Retinal pigment epithelial cell (primary cell): ENCODE measurements at regions not wholly inside any gene's neighbourhood (a gene's known extent, or its start where the extent isn't known, plus 50 kb on each side); places are given as distances from the start of the nearest gene placed in this dataset.

Experiments
- DNase-seq: peaks from one replicate; pipeline ENCODE4 v3.0.0-alpha.2; 2010; ENCODE audit warnings: low read depth
- H3K4me3 ChIP-seq: 2 replicates; pipeline ENCODE4 v1.5.1; 2011; ENCODE audit warnings: mild to moderate bottlenecking, low read length, control low read depth, moderate library complexity
- CTCF ChIP-seq: conservative IDR thresholded peaks from 2 replicates; pipeline ENCODE4 v1.5.1; 2011; ENCODE audit warnings: low read depth, low read length, control low read depth, inconsistent platforms

- TF ChIP-seq CTCF, result no peak
These were observed 50.4 kb upstream of the RNF32 start for GRCh38 chr7:156590212-156590611.

GRCh38 chr7:156589808-156590207 lies 50.8 kb upstream of the RNF32 start:
- H3K4me3 ChIP-seq, result no peak overlapping the region
- DNase-seq, result no peak
- no peak for TF ChIP-seq CTCF

More at GRCh38 chr7:156590212-156590611, 50.4 kb upstream of the RNF32 start:
- no peak for DNase-seq
- H3K4me3 ChIP-seq, result no peak overlapping the region

GRCh38 chr7:156585926-156586325 lies 54.6 kb upstream of the RNF32 start:
- no peak for DNase-seq
- H3K4me3 ChIP-seq, result no peak overlapping the region
- TF ChIP-seq CTCF, result no peak

GRCh38 chr7:156585025-156585648 lies 55.4 kb upstream of the RNF32 start:
- TF ChIP-seq CTCF, result no peak
- DNase-seq, result no peak
- no peak overlapping the region for H3K4me3 ChIP-seq

- no peak for TF ChIP-seq CTCF
- H3K4me3 ChIP-seq, result no peak overlapping the region
- no peak for DNase-seq
These were observed 57.9 kb upstream of the RNF32 start for GRCh38 chr7:156582591-156583123.

- no peak for DNase-seq
These were observed 60.5 kb upstream of the RNF32 start for GRCh38 chr7:156580036-156580435.

More at GRCh38 chr7:156580036-156580435, 60.5 kb upstream of the RNF32 start:
- no peak for TF ChIP-seq CTCF
- no peak overlapping the region for H3K4me3 ChIP-seq
